GM06990 (cell line): ENCODE measurements at regions not wholly inside any gene's neighbourhood (a gene's known extent, or its start where the extent isn't known, plus 50 kb on each side); places are given as distances from the start of the nearest gene placed in this dataset.
"Not testable (repeated sequence)": the region's sequence is repeated elsewhere in the genome, so short reads cannot be mapped to it uniquely, and the experiment has no call there.

Source experiments
- DNase-seq: peaks from one replicate; pipeline ENCODE4 v3.0.0-alpha.2; 2011; ENCODE audit not compliant: insufficient read length; ENCODE audit errors: extremely low read depth
- H3K27me3 ChIP-seq: replicated peaks from 2 replicates; pipeline ENCODE4 v1.6.0; 2011; ENCODE audit warnings: low read length; ENCODE audit not compliant: control insufficient read depth, insufficient read depth
- H3K36me3 ChIP-seq: 2 replicates; pipeline ENCODE4 v1.5.1; 2011; ENCODE audit warnings: low read length; ENCODE audit not compliant: control insufficient read depth, insufficient read depth
- H3K4me3 ChIP-seq: replicated peaks from 2 replicates; pipeline ENCODE4 v1.5.1; 2011; ENCODE audit warnings: low read depth, mild to moderate bottlenecking, control low read depth, low read length
- TF ChIP-seq, protein P1 (sequence below): IDR thresholded peaks from 2 replicates; pipeline ENCODE4 v1.5.1; 2011; ENCODE audit warnings: low read length, control low read depth, mild to moderate bottlenecking, inconsistent platforms; ENCODE audit not compliant: insufficient read depth, poor library complexity, severe bottlenecking

DNA sequence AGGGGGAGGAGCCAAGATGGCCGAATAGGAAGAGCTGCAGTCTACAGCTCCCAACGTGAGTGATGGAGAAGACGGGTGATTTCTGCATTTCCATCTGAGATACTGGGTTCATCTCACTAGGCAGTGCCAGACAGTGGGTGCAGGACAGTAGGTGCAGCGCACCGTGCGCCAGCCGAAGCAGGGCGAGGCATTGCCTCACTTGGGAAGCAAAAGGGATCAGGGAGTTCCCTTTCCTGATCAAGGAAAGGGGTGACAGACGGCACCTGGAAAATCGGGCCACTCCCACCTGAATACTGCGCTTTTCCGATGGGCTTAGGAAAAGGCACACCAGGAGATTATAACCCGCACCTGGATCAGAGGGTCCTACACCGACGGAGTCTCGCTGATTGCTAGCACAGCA is 121.1 kb upstream of the SESTD1 start:
- H3K27me3 ChIP-seq, H3K36me3 ChIP-seq, H3K4me3 ChIP-seq, DNase-seq: not testable (repeated sequence)

DNA sequence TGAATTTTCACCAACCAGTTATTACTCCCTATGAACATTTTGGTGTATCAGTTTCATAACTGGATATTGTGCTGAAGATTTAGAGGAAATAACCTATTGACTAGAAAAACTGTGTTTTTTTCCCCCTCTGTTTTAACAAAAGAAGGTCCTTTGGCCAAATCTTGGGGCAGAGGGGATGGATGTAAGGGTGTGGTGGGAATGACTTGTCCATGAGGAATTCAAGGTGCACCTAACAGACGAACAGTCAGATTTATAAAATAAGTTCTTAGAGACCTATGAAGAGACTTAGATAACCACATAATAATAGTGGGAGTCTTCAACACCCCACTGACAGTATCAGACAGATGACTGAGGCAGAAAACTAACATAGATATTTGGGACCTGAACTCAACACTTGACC is 119.3 kb upstream of the SESTD1 start:
- H3K4me3 ChIP-seq: no peak overlapping the region
- no peak for DNase-seq
- TF ChIP-seq, protein P1, sequence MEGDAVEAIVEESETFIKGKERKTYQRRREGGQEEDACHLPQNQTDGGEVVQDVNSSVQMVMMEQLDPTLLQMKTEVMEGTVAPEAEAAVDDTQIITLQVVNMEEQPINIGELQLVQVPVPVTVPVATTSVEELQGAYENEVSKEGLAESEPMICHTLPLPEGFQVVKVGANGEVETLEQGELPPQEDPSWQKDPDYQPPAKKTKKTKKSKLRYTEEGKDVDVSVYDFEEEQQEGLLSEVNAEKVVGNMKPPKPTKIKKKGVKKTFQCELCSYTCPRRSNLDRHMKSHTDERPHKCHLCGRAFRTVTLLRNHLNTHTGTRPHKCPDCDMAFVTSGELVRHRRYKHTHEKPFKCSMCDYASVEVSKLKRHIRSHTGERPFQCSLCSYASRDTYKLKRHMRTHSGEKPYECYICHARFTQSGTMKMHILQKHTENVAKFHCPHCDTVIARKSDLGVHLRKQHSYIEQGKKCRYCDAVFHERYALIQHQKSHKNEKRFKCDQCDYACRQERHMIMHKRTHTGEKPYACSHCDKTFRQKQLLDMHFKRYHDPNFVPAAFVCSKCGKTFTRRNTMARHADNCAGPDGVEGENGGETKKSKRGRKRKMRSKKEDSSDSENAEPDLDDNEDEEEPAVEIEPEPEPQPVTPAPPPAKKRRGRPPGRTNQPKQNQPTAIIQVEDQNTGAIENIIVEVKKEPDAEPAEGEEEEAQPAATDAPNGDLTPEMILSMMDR: no peak
- H3K36me3 ChIP-seq: no peaks in the 10 kb centered on the region
- H3K27me3 ChIP-seq: no peaks in the 10 kb centered on the region

DNA sequence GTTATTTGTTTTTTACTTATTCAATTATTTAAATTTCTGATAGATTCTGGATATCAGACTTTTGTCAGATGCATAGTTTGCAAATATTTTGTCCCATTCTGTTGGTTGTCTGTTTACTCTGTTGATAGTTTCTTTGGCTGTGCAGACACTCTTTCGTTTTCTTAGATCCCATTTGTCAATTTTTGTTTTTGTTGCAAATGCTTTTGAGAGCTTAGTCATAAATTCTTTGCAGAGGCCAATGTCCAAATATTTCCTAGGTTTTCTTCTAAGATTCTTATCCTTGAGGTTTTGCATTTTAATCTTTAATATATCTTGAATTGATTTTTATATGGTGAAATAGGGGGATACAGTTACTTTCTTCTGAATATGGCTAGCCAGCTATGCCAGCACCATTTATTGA is 112.7 kb upstream of the SESTD1 start:
- TF ChIP-seq, protein P1: no peak
- no peak overlapping the region for H3K4me3 ChIP-seq
- no peak for DNase-seq
- no peaks in the 10 kb centered on the region for H3K36me3 ChIP-seq
- no peaks in the 10 kb centered on the region for H3K27me3 ChIP-seq

DNA sequence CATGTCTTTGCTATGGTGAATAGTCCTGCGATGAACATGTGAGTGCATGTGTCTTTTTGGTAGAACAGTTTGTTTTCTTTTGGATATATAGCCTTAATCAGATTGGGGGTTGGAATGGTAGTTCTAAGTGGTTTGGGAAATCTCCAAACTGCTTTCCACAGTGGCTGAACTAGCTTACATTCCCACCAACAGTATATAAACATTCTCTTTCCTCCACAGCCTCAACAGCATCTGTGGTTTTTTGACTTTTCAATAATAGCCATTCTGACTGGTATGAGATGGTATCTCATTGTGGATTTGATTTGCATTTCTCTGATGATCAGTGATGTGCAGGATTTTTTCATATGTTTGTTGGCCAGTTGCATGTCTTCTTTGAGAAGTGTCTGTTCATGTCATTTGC is 112.2 kb upstream of the SESTD1 start:
- no peak for DNase-seq
- H3K36me3 ChIP-seq: no peaks in the 10 kb centered on the region
- no peak overlapping the region for H3K4me3 ChIP-seq
- H3K27me3 ChIP-seq: no peaks in the 10 kb centered on the region
- TF ChIP-seq, protein P1: no peak

DNA sequence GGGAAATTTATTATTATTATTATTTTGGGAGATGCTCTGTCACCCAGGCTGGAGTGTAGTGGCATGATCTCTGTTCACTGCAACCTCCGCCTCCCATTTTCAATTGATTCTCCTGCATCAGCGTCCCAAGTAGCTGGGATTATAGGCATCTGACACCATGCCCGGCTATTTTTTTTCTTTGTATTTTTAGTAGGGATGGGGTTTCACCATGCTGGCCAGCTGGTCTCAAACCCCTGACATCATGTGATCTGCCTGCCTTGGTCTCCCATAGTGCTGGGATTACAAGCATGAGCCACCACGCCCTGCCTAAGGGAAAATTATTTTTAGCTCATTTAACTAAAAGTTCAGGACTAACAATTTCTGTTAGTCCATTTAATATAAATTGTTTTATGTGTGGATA is 109.2 kb upstream of the SESTD1 start:
- no peaks in the 10 kb centered on the region for H3K36me3 ChIP-seq
- TF ChIP-seq, protein P1: no peak
- no peaks in the 10 kb centered on the region for H3K27me3 ChIP-seq
- DNase-seq: no peak
- no peak overlapping the region for H3K4me3 ChIP-seq

DNA sequence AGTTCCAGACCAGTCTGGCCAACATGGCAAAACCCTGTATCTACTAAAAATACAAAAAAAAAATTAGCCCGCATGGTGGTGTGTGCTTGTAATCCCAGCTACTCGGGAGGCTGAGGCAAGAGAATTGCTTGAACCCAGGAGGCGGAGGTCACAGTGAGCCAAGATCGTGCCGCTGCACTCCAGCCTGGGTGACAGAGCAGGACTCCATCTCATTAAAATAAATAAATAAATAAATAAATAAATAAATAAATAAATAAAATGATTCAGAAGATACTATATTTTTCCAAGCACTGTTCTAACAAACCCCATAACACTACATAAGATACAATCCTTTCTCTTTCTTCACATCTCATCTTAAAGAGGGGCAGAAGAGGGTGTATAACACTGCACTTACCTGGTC is 100.9 kb upstream of the SESTD1 start:
- not testable (repeated sequence) for H3K36me3 ChIP-seq, DNase-seq, H3K27me3 ChIP-seq, H3K4me3 ChIP-seq

DNA sequence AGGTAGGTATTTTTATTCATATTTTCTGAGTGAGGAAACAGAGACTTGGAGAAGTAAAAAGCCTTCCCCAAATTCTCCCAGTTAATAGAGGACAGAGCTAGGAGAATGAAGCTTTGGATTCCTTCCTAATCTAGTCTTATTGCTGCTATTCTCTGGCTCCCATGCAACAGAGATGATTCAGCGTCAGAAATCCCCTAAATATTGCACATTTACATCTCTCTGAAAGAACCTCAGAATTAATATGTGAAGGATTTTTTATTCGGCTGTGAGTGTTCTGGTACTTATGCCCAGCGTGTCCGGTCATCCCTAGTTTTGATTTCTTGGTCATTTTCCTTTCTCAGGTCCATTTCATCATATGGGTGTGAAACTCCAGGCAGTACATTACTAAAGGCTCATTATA is 91.2 kb upstream of the SESTD1 start:
- Histone ChIP-seq H3K4me3 (no peak overlapping the region), H3K36me3 (no peaks in the 10 kb centered on the region), H3K27me3 (no peaks in the 10 kb centered on the region)
- no peak for DNase-seq
- TF ChIP-seq, protein P1: no peak
